ENCODE measurements at regions not wholly inside any gene's neighbourhood (a gene's known extent, or its start where the extent isn't known, plus 50 kb on each side); places are given as distances from the start of the nearest gene placed in this dataset.
"Not testable (repeated sequence)": the region's sequence is repeated elsewhere in the genome, so short reads cannot be mapped to it uniquely, and the experiment has no call there.

GRCh38 chr11:71127806-71128205 lies 124.6 kb downstream of the SHANK2 start:
- DNase-seq (ENCODE audit: low read depth, low spot score) = no peak

- not testable (repeated sequence) for DNase-seq (ENCODE audit: low read depth, low spot score)
These were observed 126.0 kb downstream of the SHANK2 start for GRCh38 chr11:71126401-71126800.

- no peak for DNase-seq (ENCODE audit: low read depth, low spot score)
These were observed 127.2 kb downstream of the SHANK2 start for GRCh38 chr11:71125150-71125549.

- no peak for DNase-seq (ENCODE audit: low read depth, low spot score)
These were observed 128.2 kb downstream of the SHANK2 start for GRCh38 chr11:71124127-71124526.

GRCh38 chr11:71120471-71120896 lies 131.9 kb downstream of the SHANK2 start:
- peak; percentile 93 for DNase-seq (ENCODE audit: low read depth, low spot score)

GRCh38 chr11:71119656-71120269 lies 132.6 kb downstream of the SHANK2 start:
- no peak for DNase-seq (ENCODE audit: low read depth, low spot score)

GRCh38 chr11:71118671-71119250 lies 133.6 kb downstream of the SHANK2 start:
- no peak for DNase-seq (ENCODE audit: low read depth, low spot score)

- DNase-seq (ENCODE audit: low read depth, low spot score) = no peak
These were observed 135.1 kb downstream of the SHANK2 start for GRCh38 chr11:71117311-71117710.

GRCh38 chr11:71116693-71117040 lies 135.7 kb downstream of the SHANK2 start:
- DNase-seq (ENCODE audit: low read depth, low spot score) = no peak

- no peak for DNase-seq (ENCODE audit: low read depth, low spot score)
These were observed 136.3 kb downstream of the SHANK2 start for GRCh38 chr11:71115770-71116692.

GRCh38 chr11:71114124-71114851 lies 138.1 kb downstream of the SHANK2 start:
- no peak for DNase-seq (ENCODE audit: low read depth, low spot score)

GRCh38 chr11:71112990-71113389 lies 139.4 kb downstream of the SHANK2 start:
- DNase-seq (ENCODE audit: low read depth, low spot score) = peak; percentile 43

GRCh38 chr11:71112454-71112853 lies 139.9 kb downstream of the SHANK2 start:
- DNase-seq (ENCODE audit: low read depth, low spot score) = peak; percentile 51

- no peak for DNase-seq (ENCODE audit: low read depth, low spot score)
These were observed 142.8 kb downstream of the SHANK2 start for GRCh38 chr11:71109586-71109985.

GRCh38 chr11:71109186-71109585 lies 143.2 kb downstream of the SHANK2 start:
- no peak for DNase-seq (ENCODE audit: low read depth, low spot score)

GRCh38 chr11:71108013-71108865 lies 144.1 kb downstream of the SHANK2 start:
- DNase-seq (ENCODE audit: low read depth, low spot score) = peak; percentile 87

GRCh38 chr11:71106671-71107070 lies 145.7 kb downstream of the SHANK2 start:
- no peak for DNase-seq (ENCODE audit: low read depth, low spot score)

GRCh38 chr11:71103266-71103665 lies 149.1 kb downstream of the SHANK2 start:
- DNase-seq (ENCODE audit: low read depth, low spot score) = no peak

- DNase-seq (ENCODE audit: low read depth, low spot score) = no peak
These were observed 150.0 kb downstream of the SHANK2 start for GRCh38 chr11:71102251-71102995.

GRCh38 chr11:71101606-71102005 lies 150.8 kb downstream of the SHANK2 start:
- DNase-seq (ENCODE audit: low read depth, low spot score) = no peak

Data from ELF-1 (cell line).